ENCODE measurements at regions not wholly inside any gene's neighbourhood (a gene's known extent, or its start where the extent isn't known, plus 50 kb on each side); places are given as distances from the start of the nearest gene placed in this dataset.

DNA sequence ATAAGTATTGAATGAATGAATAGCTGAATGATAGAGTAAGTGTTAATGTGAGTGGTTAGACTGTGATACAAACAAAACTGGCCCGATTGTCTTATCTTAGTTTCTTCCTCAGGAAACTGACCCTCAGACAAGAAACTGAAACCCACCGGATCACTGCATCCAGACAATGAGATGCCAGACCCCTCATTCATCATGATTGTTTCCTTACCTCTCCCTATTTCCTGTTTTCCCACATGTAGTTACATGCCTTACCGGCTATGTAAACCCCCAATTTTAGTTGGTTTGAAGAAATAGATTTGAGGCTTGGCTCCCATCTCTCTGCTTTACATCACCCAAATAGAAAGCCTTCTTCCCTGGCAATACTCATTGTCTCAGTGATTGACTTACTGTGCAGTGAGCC, 218.9 kb upstream of the PPP1R2C start:
- Histone ChIP-seq H3K9ac (ENCODE audit: insufficient read depth, low read length) (no peak overlapping the region), H3K9me3 (ENCODE audit: control insufficient read depth, insufficient read depth, low read depth, low read length) (no peaks in the 10 kb centered on the region), H3K36me3 (ENCODE audit: control insufficient read depth, insufficient read depth, low read length) (no peaks in the 10 kb centered on the region), H4K20me1 (ENCODE audit: control insufficient read depth, extremely low read depth, insufficient read depth, low read length) (no peaks in the 10 kb centered on the region), H3K4me1 (ENCODE audit: control insufficient read depth, extremely low read depth, insufficient read depth, low read length) (peaks cover 1% of the 10 kb centered on the region), H3K4me3 (replicated peaks in 1 of 4; ENCODE audit: control extremely low read depth in 1 of 4, insufficient read depth in 1 of 4, low read depth in 3 of 4, low read length in 4 of 4) (no peak overlapping the region), H3K27ac (ENCODE audit: insufficient read depth, low read length) (no peak overlapping the region), H3K4me2 (ENCODE audit: extremely low read depth, insufficient read depth, low read length) (no peak overlapping the region), H2AFZ (ENCODE audit: low read length) (no peak overlapping the region), H3K27me3 (ENCODE audit: control insufficient read depth, insufficient read depth, low read length) (no peaks in the 10 kb centered on the region), H3K79me2 (ENCODE audit: control insufficient read depth, insufficient read depth, low read length) (no peaks in the 10 kb centered on the region)
- TF ChIP-seq CTCF (conservative IDR thresholded peaks at IDR 0.05 in 1 of 2, IDR thresholded peaks at IDR 0.05 in 1 of 2; ENCODE audit: low read depth in 1 of 2, low read length in 2 of 2) (no peak), EZH2 (IDR thresholded peaks at IDR 0.05; ENCODE audit: low read length, missing control alignments) (no peak)
- DNase-seq (ENCODE audit: low read depth in 2 of 2): no peak

- TF ChIP-seq CTCF (conservative IDR thresholded peaks at IDR 0.05 in 1 of 2, IDR thresholded peaks at IDR 0.05 in 1 of 2; ENCODE audit: low read depth in 1 of 2, low read length in 2 of 2) (no peak), EZH2 (IDR thresholded peaks at IDR 0.05; ENCODE audit: low read length, missing control alignments) (no peak)
- no peaks in the 10 kb centered on the region for H3K36me3 ChIP-seq (ENCODE audit: control insufficient read depth, insufficient read depth, low read length)
- H3K4me1 ChIP-seq (ENCODE audit: control insufficient read depth, extremely low read depth, insufficient read depth, low read length): no peaks in the 10 kb centered on the region
- no peaks in the 10 kb centered on the region for H3K27me3 ChIP-seq (ENCODE audit: control insufficient read depth, insufficient read depth, low read length)
- no peaks in the 10 kb centered on the region for H3K79me2 ChIP-seq (ENCODE audit: control insufficient read depth, insufficient read depth, low read length)
- H3K9ac ChIP-seq (ENCODE audit: insufficient read depth, low read length): no peak overlapping the region
- H4K20me1 ChIP-seq (ENCODE audit: control insufficient read depth, extremely low read depth, insufficient read depth, low read length): no peaks in the 10 kb centered on the region
- DNase-seq (ENCODE audit: low read depth in 2 of 2): peak in 1 of 2 donors; percentile 15
- no peak overlapping the region for H3K4me2 ChIP-seq (ENCODE audit: extremely low read depth, insufficient read depth, low read length)
- no peak overlapping the region for H3K4me3 ChIP-seq (replicated peaks in 1 of 4; ENCODE audit: control extremely low read depth in 1 of 4, insufficient read depth in 1 of 4, low read depth in 3 of 4, low read length in 4 of 4)
- no peak overlapping the region for H2AFZ ChIP-seq (ENCODE audit: low read length)
- no peaks in the 10 kb centered on the region for H3K9me3 ChIP-seq (ENCODE audit: control insufficient read depth, insufficient read depth, low read depth, low read length)
- H3K27ac ChIP-seq (ENCODE audit: insufficient read depth, low read length): no peak overlapping the region
These were observed 222.2 kb upstream of the PPP1R2C start for GRCh38 chrX:43000121-43000520.

- no peaks in the 10 kb centered on the region for H3K79me2 ChIP-seq (ENCODE audit: control insufficient read depth, insufficient read depth, low read length)
- no peaks in the 10 kb centered on the region for H3K27me3 ChIP-seq (ENCODE audit: control insufficient read depth, insufficient read depth, low read length)
- no peak for DNase-seq (ENCODE audit: low read depth in 2 of 2)
- no peak overlapping the region for H2AFZ ChIP-seq (ENCODE audit: low read length)
- H4K20me1 ChIP-seq (ENCODE audit: control insufficient read depth, extremely low read depth, insufficient read depth, low read length): no peaks in the 10 kb centered on the region
- H3K36me3 ChIP-seq (ENCODE audit: control insufficient read depth, insufficient read depth, low read length): no peaks in the 10 kb centered on the region
- H3K4me2 ChIP-seq (ENCODE audit: extremely low read depth, insufficient read depth, low read length): no peak overlapping the region
- no peaks in the 10 kb centered on the region for H3K4me1 ChIP-seq (ENCODE audit: control insufficient read depth, extremely low read depth, insufficient read depth, low read length)
- no peaks in the 10 kb centered on the region for H3K9me3 ChIP-seq (ENCODE audit: control insufficient read depth, insufficient read depth, low read depth, low read length)
- H3K4me3 ChIP-seq (replicated peaks in 1 of 4; ENCODE audit: control extremely low read depth in 1 of 4, insufficient read depth in 1 of 4, low read depth in 3 of 4, low read length in 4 of 4): no peak overlapping the region
- TF ChIP-seq CTCF (conservative IDR thresholded peaks at IDR 0.05 in 1 of 2, IDR thresholded peaks at IDR 0.05 in 1 of 2; ENCODE audit: low read depth in 1 of 2, low read length in 2 of 2) (no peak), EZH2 (IDR thresholded peaks at IDR 0.05; ENCODE audit: low read length, missing control alignments) (no peak)
- H3K9ac ChIP-seq (ENCODE audit: insufficient read depth, low read length): no peak overlapping the region
- H3K27ac ChIP-seq (ENCODE audit: insufficient read depth, low read length): no peak overlapping the region
These were observed 224.7 kb upstream of the PPP1R2C start for GRCh38 chrX:43002526-43003203.
